Osteoblast (primary cell): ENCODE measurements at regions not wholly inside any gene's neighbourhood (a gene's known extent, or its start where the extent isn't known, plus 50 kb on each side); places are given as distances from the start of the nearest gene placed in this dataset.
"Not testable (repeated sequence)": the region's sequence is repeated elsewhere in the genome, so short reads cannot be mapped to it uniquely, and the experiment has no call there.

Experiments used
- DNase-seq: peaks from one replicate; pipeline ENCODE4 v3.0.0; 2011; ENCODE audit warnings: low spot score, mixed read lengths; ENCODE audit not compliant: insufficient read length; ENCODE audit errors: missing footprints
- H2AFZ ChIP-seq: 2 replicates; pipeline ENCODE4 v1.6.0; 2011; ENCODE audit warnings: mild to moderate bottlenecking, low read length
- H3K27ac ChIP-seq: 2 replicates; pipeline ENCODE4 v1.5.1; 2011; ENCODE audit warnings: mild to moderate bottlenecking, low read depth, low read length, moderate library complexity
- H3K27me3 ChIP-seq: 2 replicates; pipeline ENCODE4 v1.6.0; 2012; ENCODE audit warnings: mild to moderate bottlenecking, control low read depth, inconsistent platforms, low read length, moderate library complexity; ENCODE audit not compliant: insufficient read depth
- H3K36me3 ChIP-seq: 2 replicates; pipeline ENCODE4 v1.5.1; 2011; ENCODE audit warnings: mild to moderate bottlenecking, low read length, control low read depth, moderate library complexity; ENCODE audit not compliant: insufficient read depth
- H3K4me1 ChIP-seq: 2 replicates; pipeline ENCODE4 v1.5.1; 2011; ENCODE audit warnings: mild to moderate bottlenecking, low read length, control low read depth, moderate library complexity; ENCODE audit not compliant: insufficient read depth
- H3K4me2 ChIP-seq: 2 replicates; pipeline ENCODE4 v1.6.0; 2011; ENCODE audit warnings: mild to moderate bottlenecking, low read length; ENCODE audit not compliant: insufficient read depth
- H3K4me3 ChIP-seq: fragments of 200-600 bp; sonication (generic); 3 replicates; pipeline ENCODE4 v1.5.1; 2012; ENCODE audit warnings: mild to moderate bottlenecking, low read length, inconsistent platforms; ENCODE audit not compliant: insufficient read depth
- H3K79me2 ChIP-seq: 2 replicates; pipeline ENCODE4 v1.6.0; 2012; ENCODE audit warnings: mild to moderate bottlenecking, low read length, control low read depth, inconsistent platforms; ENCODE audit not compliant: insufficient read depth
- H3K9me3 ChIP-seq: 2 replicates; pipeline ENCODE4 v1.5.1; 2011; ENCODE audit warnings: low read depth, low read length, control low read depth
- H4K20me1 ChIP-seq: 2 replicates; pipeline ENCODE4 v1.6.0; 2012; ENCODE audit warnings: mild to moderate bottlenecking, low read length, control low read depth; ENCODE audit not compliant: insufficient read depth
- TF ChIP-seq, protein P1 (sequence below): IDR thresholded peaks from 2 replicates; pipeline ENCODE4 v1.5.1; 2011; ENCODE audit warnings: mild to moderate bottlenecking, low read depth, low read length, moderate library complexity; ENCODE audit errors: extremely low read depth

DNA sequence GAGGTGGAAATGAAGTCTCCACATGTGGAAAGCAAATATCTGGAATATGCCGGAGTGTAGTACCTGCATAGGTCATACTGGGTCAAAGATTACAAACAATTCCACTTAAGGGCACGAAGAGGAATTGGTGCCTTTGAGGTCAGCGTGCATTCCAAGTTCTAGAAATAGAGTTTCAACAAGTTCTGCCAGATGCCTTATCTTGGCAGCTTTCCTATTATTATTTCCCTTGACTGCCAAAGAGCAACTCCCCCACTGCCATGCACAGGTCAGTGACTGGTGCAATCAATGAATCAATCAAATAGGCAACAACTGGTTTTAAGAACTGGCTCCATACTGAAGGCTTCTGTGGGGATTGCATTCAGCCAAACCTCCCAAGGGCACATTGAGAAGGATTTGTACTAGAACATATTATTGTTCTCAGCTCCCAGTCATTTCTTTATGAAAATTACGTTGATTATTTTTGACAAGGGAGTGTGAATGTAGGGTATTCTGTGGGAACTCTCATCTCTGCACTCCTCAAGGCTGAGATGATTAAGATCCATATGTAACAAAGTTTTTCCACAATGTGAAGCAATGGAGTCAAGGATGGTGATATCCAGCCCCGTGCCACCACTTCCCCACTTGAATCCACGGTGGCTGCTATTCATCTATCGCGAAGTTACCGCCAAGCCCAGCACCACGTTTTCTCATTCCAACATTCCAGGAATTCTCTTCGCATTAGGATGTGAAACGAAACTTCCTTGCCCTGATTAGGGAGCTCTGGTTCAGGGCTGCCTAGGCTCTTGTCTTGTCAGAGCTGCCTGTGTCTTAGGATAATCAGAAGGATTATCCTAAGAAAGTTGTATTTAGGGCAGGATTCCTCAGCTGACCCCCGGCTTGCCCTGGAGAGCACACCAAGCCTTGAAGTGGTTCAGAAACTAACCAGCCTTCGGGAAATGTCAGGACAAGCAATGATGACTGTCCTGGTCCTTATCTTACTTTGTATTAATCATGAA, 115.1 kb upstream of the PCED1B start:
- peak overlapping the region; percentile 13 for H2AFZ ChIP-seq
- H3K4me1 ChIP-seq: peaks cover 39% of the 10 kb centered on the region
- peak overlapping the region; percentile 61 for H3K4me2 ChIP-seq
- no peaks in the 10 kb centered on the region for H3K79me2 ChIP-seq
- peak; percentile 35 for DNase-seq
- peak overlapping the region; percentile 37 for H3K4me3 ChIP-seq
- H3K27ac ChIP-seq: peak overlapping the region; percentile 52
- no peaks in the 10 kb centered on the region for H4K20me1 ChIP-seq
- no peaks in the 10 kb centered on the region for H3K36me3 ChIP-seq
- H3K9me3 ChIP-seq: no peaks in the 10 kb centered on the region
- no peaks in the 10 kb centered on the region for H3K27me3 ChIP-seq
- TF ChIP-seq, protein P1, sequence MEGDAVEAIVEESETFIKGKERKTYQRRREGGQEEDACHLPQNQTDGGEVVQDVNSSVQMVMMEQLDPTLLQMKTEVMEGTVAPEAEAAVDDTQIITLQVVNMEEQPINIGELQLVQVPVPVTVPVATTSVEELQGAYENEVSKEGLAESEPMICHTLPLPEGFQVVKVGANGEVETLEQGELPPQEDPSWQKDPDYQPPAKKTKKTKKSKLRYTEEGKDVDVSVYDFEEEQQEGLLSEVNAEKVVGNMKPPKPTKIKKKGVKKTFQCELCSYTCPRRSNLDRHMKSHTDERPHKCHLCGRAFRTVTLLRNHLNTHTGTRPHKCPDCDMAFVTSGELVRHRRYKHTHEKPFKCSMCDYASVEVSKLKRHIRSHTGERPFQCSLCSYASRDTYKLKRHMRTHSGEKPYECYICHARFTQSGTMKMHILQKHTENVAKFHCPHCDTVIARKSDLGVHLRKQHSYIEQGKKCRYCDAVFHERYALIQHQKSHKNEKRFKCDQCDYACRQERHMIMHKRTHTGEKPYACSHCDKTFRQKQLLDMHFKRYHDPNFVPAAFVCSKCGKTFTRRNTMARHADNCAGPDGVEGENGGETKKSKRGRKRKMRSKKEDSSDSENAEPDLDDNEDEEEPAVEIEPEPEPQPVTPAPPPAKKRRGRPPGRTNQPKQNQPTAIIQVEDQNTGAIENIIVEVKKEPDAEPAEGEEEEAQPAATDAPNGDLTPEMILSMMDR: no peak

DNA sequence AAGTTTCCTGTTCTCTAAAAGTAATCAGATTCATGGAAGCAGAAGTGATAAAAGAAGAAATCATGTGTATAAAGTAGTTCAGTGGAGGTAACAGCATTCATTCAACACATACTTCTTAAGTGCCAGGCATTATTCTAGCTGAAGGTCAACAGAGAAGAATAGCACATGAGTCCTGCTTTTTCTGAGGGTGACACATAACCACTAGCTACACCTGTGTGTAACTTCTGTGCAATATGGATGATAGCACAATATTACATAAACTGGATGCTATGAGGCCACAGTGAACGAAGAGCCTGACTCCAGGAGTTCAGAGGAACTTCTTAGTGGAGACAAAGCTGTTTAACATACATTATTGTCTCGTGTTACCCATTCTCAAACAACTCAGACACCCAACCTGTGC, 114.3 kb upstream of the PCED1B start:
- no peak overlapping the region for H3K4me3 ChIP-seq
- H3K27me3 ChIP-seq: no peaks in the 10 kb centered on the region
- no peaks in the 10 kb centered on the region for H3K9me3 ChIP-seq
- TF ChIP-seq, protein P1: no peak
- no peaks in the 10 kb centered on the region for H3K79me2 ChIP-seq
- DNase-seq: no peak
- H3K4me2 ChIP-seq: peak overlapping the region; percentile 61
- H3K4me1 ChIP-seq: peaks cover 30% of the 10 kb centered on the region
- no peaks in the 10 kb centered on the region for H4K20me1 ChIP-seq
- H2AFZ ChIP-seq: no peak overlapping the region
- peak overlapping the region; percentile 52 for H3K27ac ChIP-seq
- no peaks in the 10 kb centered on the region for H3K36me3 ChIP-seq

DNA sequence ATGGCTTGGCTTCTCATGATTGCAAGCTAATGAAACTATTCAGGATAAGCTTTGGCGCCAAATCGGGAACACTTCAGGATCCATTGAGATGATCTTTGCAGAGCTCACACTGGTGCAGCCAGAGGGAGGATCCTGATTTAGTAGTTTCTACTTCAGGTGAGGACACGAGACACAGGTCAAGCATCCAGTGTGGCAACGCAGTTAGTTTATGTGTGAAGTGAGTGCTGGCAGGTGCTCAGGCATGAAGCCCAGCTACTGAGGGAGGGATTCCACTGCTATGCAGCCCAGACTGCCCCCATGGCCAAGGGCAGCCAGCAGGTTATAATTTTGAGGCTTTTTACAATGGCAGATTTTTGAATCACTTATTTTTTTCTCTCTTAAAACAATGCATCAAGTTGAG, 113.5 kb upstream of the PCED1B start:
- no peaks in the 10 kb centered on the region for H3K27me3 ChIP-seq
- H3K4me1 ChIP-seq: peaks cover 27% of the 10 kb centered on the region
- peak; percentile 30 for DNase-seq
- no peak overlapping the region for H2AFZ ChIP-seq
- no peaks in the 10 kb centered on the region for H3K36me3 ChIP-seq
- no peaks in the 10 kb centered on the region for H3K9me3 ChIP-seq
- no peaks in the 10 kb centered on the region for H3K79me2 ChIP-seq
- TF ChIP-seq, protein P1: no peak
- H3K4me3 ChIP-seq: no peak overlapping the region
- H3K27ac ChIP-seq: no peak overlapping the region
- no peak overlapping the region for H3K4me2 ChIP-seq
- no peaks in the 10 kb centered on the region for H4K20me1 ChIP-seq

DNA sequence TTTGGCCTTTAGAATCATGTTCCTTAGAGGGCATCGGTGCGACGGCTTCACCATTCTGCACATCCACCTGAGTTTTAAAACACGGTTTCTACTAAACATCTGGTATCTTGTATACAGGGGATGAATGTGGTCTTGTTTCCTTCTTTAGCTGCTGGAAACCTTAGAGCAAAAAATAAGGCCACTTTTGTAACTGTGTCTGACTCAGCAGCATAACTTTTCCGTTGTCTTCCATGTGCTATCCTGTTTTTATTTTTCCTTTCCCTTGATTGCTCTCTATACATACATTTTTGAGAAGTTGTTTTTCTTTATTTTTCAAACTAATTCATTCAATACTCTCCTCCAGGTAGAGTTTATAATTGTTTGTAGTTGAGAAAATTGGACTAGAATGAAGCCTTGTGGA, 108.8 kb upstream of the PCED1B start:
- DNase-seq: no peak
- Histone ChIP-seq H3K4me2 (no peak overlapping the region), H3K36me3 (no peaks in the 10 kb centered on the region), H3K9me3 (no peaks in the 10 kb centered on the region), H3K79me2 (no peaks in the 10 kb centered on the region), H3K4me1 (peaks cover 4% of the 10 kb centered on the region), H4K20me1 (no peaks in the 10 kb centered on the region), H3K4me3 (no peak overlapping the region), H3K27ac (no peak overlapping the region), H3K27me3 (no peaks in the 10 kb centered on the region), H2AFZ (no peak overlapping the region)
- TF ChIP-seq, protein P1: no peak

DNA sequence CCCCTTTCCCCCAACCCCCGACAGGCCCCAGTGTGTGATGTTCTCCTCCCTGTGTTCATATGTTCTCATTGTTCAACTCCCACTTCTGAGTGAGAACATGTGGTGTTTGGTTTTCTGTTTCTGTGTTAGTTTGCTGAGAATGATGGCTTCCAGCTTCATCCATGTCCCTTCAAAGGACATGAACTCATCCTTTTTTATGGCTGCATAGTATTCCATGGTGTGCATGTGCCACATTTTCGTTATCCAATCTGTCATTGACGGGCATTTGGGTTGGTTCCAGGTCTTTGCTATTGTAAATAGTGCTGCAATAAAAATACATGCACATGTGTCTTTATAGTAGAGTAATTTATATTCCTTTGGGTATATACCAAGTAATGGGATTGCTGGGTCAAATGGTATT, 105.5 kb upstream of the PCED1B start:
- not testable (repeated sequence) for H3K27me3 ChIP-seq, H3K4me1 ChIP-seq, H3K9me3 ChIP-seq, H3K4me3 ChIP-seq, DNase-seq, H3K27ac ChIP-seq, H2AFZ ChIP-seq, H3K79me2 ChIP-seq, H3K36me3 ChIP-seq, H4K20me1 ChIP-seq, H3K4me2 ChIP-seq
